SIG-M5 treated with dmso at 0.1 percent for 504 hours (cell line): ENCODE measurements at regions not wholly inside any gene's neighbourhood (a gene's known extent, or its start where the extent isn't known, plus 50 kb on each side); places are given as distances from the start of the nearest gene placed in this dataset.
"Not testable (repeated sequence)": the region's sequence is repeated elsewhere in the genome, so short reads cannot be mapped to it uniquely, and the experiment has no call there.

Experiments
- DNase-seq: peaks from one replicate; lab custom pipeline; 2025; ENCODE audit not compliant: unreplicated experiment; lab: John Stamatoyannopoulos, UW

DNA sequence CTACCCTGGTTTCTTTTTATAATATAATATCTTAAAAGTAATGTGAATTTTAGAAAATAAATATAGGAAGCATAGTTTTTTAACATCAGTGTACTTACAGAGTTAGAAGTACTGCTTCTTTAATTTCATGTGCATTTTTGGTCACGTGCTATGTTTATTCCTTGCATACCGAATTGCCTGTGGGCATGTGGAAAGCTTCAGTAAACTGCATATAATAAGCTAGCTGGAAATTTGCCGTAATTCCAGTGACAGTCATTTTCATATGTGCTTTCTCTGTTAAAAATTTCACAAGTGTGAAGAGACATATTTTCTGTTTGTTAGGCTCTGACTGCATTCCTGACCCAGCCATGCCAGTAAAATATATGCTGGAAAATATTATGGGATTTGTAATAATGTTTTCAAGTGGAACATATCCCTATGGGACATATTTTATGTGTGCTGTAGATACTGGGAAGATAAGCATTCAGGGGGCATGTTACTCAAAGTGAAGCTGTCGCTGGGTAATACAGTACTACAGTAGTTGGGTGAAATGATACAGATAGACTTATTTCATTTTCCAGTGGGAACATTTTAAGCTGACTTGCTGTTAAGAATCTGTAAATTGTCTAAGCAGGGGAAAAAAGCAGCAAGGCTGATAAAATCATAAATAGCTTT, 616.7 kb downstream of the FRK start:
- DNase-seq: no peak

DNA sequence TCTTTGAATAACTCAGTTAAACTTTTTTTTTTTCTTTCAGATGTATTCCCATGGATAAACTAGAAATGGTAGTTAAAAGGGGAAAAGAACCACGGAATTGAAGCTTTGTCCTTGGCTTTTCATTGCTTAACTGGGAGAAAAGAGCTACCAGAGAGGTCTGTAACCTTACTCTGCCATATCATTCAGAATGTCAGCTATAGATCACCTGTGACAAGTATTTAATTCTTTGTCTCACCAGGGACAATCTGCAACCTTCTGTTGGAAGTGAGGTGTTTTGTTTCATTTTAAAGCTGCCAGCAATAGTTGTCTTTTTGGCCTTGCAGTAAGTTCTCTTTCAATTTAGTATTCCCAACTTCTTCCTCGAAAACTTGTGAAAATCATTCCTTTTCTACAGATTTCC, 618.4 kb downstream of the FRK start:
- DNase-seq: no peak

DNA sequence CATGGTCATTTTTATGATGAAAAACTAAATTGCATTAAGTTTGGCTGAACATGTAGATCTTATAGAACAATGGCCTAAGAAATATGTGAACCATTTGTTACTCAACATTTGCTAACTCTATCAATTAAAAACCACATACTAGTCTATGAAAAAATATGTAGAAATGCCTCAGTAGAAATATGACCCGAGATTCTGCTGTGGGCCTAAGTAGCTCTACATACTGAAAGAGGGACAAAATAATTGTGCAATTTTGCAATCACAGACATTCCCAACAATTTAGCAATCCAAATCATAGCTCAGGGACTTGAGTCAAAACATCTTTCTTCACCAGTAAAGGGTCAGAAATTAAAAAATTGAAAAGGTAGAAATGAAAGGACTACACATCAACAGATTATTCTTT, 619.0 kb downstream of the FRK start:
- DNase-seq: no peak

DNA sequence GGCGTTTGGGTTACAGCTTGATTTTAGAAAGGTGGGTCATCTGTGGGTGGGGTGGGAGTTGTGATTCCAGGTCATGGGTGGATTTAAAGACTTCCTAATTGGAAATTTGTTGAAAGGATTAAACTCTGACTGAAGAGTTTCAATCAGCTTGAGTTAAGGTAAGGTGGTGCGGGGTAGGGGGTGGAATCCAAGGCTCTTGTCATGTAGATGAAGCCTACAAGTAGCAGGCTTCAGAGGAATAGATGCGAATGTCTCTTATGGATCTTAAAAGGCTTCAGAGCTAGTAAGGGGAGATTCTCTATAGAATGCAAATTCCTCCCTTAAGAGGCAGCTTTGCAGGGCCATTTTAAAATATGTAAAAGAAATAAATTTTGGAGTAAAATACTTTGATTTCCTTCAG, 645.3 kb downstream of the FRK start:
- no peak for DNase-seq

DNA sequence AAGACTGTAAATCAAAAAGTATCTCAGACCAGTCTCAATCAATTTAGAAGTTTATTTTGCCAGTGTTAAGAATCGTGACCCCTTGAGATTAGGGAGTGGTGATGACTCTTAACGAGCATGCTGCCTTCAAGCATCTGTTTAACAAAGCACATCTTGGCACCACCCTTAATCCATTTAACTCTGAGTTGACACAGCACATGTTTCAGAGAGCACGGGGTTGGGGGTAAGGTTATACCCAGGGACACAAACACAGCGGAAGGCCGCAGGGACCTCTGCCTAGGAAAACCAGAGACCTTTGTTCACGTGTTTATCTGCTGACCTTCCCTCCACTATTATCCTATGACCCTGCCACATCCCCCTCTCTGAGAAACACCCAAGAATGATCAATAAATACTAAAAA, 645.8 kb downstream of the FRK start:
- not testable (repeated sequence) for DNase-seq

DNA sequence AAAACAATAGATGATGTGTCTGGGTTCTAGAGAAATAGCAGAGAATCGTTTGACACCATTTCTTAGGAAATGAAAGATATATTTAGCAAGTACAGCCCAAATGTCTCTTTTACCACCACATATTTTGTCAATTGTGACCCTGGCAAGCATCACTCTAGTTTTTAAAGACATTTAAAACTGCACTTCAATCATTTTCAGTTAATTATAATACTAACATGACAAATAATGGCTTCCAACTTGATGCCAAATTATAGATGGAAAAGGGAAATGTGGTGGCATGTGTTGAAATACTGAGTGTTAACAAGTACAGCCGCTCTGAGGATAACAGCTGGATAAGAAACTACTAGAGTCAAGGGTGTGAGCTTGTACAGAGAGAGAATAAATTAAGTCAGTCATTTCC, 648.9 kb downstream of the FRK start:
- no peak for DNase-seq

DNA sequence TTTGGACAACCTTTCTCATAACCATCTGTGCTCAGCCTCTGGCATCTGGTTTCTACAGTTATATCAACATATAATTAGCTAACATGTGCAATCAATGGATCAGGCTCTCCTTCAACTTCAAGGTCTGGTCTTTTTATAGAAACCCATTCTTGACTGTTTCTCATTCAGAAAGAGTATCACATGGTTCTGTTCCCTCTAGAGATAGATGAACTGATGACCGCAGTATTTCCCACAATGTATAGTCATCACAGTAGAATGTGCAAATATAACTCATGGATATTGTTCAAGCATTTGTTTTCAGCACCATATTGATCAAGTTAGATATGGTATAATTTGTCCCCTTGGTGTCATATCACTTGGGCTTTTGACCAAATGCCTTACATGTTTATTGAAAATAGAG, 656.2 kb downstream of the FRK start:
- no peak for DNase-seq

DNA sequence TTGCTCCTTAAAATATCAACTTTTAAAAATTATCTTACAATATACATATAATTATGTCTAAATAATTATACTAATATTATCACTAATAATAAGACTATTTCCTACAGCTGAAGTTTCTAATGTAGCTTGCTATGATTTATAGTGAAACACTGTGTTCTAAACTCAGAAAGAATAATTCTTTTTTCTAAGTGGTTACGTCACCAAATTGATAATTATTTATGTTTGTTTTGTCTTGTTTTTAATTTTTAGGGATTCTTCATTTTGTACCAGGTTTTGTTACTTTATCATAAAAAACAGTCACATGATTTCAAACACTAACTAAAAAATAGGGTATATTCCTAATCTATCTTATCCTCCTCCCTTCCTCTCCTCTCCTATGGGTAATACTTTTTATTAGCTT, 662.1 kb downstream of the FRK start:
- DNase-seq: no peak

DNA sequence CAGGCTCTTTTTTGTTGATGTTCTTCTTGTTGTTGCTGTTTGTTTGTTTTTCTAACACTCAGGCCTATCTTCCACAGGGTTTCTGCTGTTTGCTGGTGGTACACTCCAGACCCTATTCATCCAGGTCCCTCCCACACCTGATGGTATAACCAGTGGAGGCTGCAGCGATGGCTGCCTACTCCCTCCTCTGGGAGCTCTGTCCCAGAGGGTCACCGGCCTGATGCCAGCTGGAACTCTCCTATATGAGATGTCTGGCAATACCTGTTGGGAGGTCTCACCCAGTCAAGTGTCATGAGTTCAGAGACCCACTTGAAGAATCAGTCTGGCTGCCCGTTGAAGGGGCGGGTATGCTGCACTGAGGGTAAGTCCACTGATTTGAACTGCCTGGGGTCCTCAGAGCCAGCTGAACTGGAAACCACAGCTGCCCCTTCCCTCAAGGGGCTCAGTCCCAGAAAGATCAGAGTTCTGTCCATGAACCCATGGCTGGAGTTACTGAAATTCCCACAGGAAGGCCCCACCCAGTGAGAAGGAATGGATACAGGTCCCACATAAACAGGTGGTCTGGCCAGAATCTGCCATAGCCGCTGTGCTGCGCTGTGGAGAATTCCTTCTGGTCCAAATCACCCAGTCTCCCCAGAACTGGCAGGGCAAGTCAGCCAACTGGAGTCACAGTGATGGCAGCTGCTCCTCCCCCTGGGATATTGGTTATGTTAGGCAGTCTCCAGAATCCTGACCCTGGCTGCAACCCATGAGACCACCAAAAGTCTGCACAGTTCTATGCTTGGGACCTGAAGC, 664.4 kb downstream of the FRK start:
- DNase-seq: no peak

DNA sequence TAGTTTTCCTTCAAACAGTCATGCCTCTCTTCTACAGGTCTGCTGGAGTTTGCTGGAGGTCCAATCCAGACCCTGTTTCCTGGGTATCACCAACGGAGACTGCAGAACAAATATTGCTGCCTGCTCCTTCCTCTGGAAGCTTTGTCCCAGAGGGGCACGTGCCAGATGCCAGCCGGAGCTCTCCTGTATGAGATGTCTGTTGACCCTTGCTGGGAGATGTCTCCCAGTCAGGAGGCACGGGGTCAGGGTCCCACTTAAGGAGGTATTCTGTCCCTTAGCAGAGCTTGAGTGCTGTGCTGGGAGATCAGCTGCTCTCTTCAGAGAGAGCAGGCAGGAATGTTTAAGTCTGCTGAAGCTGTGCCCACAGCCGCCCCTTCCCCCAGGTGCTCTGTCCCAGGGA, 666.9 kb downstream of the FRK start:
- no peak for DNase-seq

DNA sequence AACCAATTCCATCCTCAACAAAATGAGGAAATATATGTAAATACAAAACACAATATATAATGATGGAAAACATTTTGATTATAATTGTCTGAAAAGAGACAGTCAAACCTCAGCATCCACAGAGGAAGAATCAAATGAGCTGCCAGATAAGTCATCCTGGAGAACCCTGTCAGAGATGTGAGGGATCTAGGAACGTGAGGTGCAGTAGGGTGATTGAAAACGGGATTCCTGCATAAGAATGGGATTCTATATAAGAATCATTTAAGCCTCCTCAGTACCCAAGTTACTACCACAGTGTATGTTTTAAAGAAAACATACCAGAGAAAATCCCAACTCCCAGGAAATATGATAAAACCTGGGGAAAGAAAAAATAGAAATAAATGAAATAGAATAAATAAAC, 690.5 kb downstream of the FRK start:
- DNase-seq: no peak

DNA sequence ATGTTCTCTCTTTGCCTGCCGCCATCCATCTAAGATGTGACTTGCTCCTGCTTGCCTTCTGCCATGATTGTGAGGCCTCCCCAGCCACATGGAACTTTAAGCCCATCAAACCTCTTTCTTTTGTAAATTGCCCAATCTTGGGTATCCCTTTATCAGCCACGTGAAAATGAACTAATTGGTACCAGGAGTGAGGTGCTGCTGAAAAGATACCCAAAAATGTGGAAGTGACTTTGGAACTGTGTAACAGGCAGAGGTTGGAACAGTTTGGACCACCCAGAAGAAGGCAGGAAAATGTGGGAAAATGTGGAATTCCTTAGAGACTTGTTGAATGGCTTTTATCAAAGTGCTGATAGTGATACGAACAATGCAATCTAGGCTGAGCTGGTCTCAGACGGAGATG, 694.9 kb downstream of the FRK start:
- DNase-seq: no peak

DNA sequence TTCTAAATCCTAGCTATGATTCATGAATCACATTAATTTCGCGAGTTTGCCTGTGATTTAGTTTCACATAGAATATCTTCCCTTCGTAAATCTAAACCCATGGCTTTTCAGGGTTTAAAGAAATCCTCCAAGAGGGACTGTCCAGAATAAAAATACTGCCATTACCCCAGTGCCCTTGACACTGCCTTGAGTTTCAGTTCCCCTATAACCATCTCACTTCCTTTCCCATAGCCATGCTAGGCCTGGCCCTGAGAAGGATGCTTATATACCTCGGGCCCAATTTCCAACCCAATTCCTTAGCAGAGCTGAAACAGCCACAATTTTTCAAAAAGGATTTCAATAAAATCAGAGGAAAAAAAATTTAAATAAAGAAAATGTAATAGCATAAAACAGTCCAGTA, 697.3 kb downstream of the FRK start:
- DNase-seq: no peak

DNA sequence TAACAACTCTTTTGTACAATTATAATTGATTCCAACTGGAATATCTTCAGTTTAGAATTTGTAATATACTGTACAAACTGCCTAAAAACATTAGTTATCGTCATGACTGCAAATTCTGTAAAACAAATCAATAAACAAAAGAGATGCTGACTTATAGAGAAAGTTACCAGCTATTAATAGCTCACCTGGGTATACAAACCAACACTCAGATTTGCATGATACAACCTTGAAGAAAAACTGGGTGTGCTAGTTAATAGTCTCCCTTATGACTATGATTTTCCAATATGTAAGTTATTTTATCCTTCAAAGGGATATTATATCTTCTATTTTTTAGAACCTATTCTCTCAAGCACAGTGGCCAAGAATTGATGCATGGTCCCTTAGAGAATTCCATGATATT, 698.5 kb downstream of the FRK start:
- DNase-seq: no peak

DNA sequence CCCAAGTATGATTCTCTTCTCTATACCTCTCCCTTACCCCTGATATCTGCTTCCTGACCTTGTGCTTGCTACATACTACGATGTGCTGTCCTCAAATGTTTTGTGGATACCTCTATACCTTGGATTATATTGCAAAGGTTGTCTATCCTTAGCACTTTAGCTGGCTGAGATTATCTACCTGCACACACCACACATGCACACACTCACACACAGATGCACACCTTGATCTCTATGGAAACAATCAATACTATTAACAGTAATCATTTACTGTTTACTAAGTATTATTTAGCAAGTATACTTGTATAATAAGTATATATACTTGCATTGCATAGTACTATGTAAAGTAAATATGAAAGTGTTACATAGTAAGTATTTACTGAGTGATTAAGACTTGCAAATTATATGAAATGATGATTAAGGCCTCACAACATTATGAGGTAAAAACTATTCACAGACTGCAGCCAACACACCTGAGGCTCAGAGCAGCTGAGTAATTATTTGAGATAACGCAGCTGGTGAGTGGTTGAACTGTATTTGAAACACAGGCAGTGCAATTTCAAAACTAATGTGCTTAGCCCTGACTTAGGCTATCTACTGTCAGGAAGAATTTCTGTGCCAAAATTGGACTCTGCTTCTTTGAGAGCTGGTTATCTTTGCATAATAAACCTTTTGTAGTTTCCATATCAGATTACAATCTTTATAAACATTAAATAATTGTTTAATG, 699.9 kb downstream of the FRK start:
- DNase-seq: no peak

DNA sequence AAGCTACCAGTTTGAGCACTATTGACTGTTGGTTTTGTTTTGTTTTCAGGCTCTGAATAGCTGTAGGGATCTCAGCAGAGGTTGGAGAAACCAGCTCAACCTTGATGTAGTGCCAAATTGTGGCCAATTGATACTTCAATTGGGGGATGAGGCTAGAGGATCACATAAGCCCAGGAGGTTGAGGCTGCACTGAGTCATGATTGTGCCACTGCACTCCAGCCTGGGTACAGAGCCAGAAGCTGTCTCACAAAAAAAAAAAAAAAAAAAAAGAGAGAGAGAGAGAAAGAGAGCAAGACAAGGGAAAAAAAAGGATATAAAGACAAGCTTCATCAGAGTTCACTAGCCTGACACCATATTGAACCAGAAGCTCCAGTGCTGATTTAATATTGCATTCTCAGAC, 702.1 kb downstream of the FRK start:
- no peak for DNase-seq

DNA sequence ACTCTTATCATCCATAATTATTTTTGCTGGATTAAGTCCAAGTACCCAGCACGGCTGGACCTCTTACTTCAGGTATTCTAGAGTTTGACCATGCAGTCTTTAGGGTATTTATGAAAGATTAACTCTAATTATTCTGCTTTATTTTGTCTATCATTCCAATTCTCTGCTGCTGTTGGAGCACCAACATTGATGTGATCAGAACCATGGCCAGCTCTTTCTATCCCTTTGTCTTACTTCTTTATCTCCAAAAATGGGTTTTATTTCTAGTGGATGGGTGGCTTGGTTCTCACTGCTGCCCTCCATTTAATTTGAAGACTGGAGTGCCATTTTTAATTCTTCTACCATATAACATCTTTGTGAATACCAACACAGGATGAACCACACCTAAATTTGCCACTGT, 704.3 kb downstream of the FRK start:
- DNase-seq: no peak

DNA sequence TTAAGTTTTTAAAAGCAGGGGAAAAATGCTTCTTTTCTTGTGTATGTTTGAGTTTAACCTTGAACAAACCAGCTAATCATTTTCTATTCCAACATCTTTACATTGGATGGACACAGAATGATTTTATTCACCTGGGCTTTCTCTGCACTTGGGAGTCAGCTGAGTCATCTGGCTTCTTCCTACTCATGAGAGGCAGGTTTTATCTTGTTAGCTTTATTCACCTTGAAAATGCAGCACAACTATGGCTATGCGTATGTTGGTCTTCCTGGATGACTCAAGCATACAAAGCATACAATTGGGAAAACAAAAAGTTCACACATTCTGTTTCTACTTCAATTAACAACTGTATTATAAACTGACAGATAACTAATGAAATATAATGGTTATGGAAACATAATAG, 737.7 kb downstream of the FRK start:
- DNase-seq: no peak

DNA sequence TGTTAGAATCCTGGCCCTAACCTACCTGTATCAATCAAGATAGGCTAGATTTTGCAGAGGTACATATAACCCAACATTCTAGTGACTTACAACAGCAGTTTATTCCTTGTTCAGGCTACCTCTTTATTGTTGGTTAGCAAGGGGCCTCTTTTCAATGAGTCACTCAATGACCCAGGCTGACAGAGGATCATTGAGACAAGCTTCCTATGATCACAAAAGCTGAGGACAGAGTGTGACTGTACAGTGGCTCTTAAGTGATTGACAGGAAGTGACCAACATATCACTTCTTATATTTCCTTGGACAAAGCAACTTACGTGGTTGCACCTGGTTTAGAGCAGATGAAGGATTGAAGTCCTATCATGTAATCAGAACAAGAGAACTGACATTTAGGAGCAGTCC, 740.9 kb downstream of the FRK start:
- no peak for DNase-seq

DNA sequence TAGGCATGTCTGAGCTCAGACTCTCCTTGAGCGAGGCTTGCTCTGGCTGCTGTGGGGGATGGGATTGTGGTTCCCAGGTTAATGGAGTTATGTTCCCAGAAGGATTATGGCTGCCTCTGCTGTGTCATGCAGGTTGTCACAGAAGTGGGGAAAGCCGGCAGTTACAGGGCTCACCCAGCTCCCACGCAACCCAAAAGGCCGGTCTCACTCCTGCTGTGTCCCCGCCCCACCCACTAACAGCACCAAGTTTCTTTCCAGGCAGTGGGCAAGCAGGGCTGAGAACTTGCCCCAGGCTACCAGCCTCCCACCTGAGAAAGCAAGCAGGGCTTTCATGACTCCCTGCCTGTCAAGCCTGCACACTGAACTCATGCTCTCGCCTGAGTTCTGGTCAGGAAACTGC, 750.5 kb downstream of the FRK start:
- DNase-seq: no peak

DNA sequence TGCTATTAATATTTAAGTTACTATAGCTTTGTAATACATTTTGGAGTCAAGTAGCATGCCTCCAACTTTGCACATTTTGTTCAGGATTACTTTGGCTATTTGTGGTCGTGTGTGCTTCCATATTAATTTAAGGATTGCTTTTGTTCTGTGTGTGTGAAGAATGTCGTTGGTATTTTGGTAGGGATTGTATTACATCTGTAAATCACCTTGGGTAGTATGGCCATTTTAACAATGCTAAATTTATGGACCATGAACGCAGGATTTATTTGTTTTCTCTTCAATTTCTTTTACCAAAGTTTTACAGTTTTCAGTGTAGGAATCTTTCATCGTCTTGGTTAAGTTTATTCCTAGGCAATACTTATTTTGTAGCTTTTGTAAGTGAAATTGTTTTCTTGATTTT, 758.0 kb downstream of the FRK start:
- DNase-seq: no peak

DNA sequence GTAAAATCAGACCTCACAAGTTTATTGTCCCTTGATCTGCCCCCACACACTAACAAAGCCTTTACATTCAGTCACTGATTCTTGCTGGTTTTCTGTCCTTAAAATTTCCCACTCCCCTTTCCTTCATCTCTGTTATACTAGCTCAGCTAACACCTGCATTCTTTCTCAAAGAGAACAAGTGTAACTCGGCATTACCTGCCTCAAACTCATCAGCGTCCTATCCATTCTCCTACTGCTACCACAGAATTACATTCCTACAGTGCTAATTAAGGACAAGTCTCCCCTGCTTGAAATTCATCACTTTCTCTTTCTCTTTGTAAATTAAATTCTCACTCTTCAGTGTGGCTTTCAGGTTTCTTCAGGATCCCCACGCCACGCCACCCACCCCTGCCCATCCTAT, 773.2 kb downstream of the FRK start:
- DNase-seq: no peak
